ENCODE measurements at regions not wholly inside any gene's neighbourhood (a gene's known extent, or its start where the extent isn't known, plus 50 kb on each side); places are given as distances from the start of the nearest gene placed in this dataset.
"Not testable (repeated sequence)": the region's sequence is repeated elsewhere in the genome, so short reads cannot be mapped to it uniquely, and the experiment has no call there.

DNA sequence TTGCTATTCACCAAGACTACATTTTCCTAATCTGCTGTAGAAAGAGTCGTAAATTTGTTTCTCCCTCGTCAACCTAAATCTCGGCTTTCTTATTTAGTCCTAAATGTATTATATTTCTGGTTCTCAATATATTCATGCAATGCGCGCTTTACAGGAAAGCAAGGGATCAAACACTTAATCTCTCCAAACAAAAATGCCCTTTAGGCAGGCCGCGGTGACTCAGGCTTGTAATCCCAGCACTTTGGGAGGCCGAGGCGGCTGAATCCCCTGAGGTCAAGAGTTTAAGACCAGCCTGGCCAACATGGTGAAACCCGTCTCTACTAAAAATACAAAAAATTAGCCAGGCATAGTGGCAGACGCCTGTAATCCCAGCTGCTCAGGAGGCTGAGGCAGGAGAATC, 376.0 kb downstream of the PPP4R3C start:
- TF ChIP-seq, protein P1, sequence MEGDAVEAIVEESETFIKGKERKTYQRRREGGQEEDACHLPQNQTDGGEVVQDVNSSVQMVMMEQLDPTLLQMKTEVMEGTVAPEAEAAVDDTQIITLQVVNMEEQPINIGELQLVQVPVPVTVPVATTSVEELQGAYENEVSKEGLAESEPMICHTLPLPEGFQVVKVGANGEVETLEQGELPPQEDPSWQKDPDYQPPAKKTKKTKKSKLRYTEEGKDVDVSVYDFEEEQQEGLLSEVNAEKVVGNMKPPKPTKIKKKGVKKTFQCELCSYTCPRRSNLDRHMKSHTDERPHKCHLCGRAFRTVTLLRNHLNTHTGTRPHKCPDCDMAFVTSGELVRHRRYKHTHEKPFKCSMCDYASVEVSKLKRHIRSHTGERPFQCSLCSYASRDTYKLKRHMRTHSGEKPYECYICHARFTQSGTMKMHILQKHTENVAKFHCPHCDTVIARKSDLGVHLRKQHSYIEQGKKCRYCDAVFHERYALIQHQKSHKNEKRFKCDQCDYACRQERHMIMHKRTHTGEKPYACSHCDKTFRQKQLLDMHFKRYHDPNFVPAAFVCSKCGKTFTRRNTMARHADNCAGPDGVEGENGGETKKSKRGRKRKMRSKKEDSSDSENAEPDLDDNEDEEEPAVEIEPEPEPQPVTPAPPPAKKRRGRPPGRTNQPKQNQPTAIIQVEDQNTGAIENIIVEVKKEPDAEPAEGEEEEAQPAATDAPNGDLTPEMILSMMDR (IDR thresholded peaks at IDR 0.05): not testable (repeated sequence)
- TF ChIP-seq EZH2, EZH2phosphoT487 (IDR thresholded peaks at IDR 0.05): not testable (repeated sequence)

All from neural progenitor cell (in vitro differentiated cells).